ENCODE measurements at regions not wholly inside any gene's neighbourhood (a gene's known extent, or its start where the extent isn't known, plus 50 kb on each side); places are given as distances from the start of the nearest gene placed in this dataset.

DNA sequence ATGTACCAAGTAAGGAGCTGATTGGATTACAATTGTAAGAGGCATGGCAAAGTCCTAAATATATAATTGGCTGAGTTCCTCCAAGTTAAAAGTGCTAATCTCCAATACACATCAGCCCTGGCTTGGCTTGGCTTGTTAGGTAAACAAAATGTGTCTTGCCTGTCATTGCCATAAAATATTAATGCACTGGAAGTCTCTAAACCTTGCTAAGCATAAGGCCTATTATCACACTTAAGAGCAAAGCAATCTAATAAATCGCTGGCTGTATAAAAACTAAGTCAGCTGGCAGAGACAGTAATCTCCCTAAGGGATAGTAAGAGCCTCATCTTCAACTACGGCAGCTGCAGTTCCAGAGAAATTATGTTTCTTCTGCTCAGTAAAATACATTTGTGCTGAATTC, 418.6 kb upstream of the GRAMD2B start:
- TF ChIP-seq USF2 (IDR thresholded peaks at IDR 0.05) (no peak), RNF2 (IDR thresholded peaks at IDR 0.05; ENCODE audit: borderline replicate concordance, low read depth) (no peak), REST (IDR thresholded peaks at IDR 0.05) (no peak), POLR2A (IDR thresholded peaks at IDR 0.05; ENCODE audit: low read length) (no peak), MAX (IDR thresholded peaks at IDR 0.05) (no peak), CEBPB (IDR thresholded peaks at IDR 0.05) (no peak), RCOR1 (IDR thresholded peaks at IDR 0.05; ENCODE audit: low read depth, low read length) (no peak), SMC3 (IDR thresholded peaks at IDR 0.05) (no peak), ESRRA (IDR thresholded peaks at IDR 0.05; ENCODE audit: borderline replicate concordance, low read length) (no peak)
- TF ChIP-seq, protein P1, sequence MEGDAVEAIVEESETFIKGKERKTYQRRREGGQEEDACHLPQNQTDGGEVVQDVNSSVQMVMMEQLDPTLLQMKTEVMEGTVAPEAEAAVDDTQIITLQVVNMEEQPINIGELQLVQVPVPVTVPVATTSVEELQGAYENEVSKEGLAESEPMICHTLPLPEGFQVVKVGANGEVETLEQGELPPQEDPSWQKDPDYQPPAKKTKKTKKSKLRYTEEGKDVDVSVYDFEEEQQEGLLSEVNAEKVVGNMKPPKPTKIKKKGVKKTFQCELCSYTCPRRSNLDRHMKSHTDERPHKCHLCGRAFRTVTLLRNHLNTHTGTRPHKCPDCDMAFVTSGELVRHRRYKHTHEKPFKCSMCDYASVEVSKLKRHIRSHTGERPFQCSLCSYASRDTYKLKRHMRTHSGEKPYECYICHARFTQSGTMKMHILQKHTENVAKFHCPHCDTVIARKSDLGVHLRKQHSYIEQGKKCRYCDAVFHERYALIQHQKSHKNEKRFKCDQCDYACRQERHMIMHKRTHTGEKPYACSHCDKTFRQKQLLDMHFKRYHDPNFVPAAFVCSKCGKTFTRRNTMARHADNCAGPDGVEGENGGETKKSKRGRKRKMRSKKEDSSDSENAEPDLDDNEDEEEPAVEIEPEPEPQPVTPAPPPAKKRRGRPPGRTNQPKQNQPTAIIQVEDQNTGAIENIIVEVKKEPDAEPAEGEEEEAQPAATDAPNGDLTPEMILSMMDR (IDR thresholded peaks at IDR 0.05): no peak
